ENCODE measurements at regions not wholly inside any gene's neighbourhood (a gene's known extent, or its start where the extent isn't known, plus 50 kb on each side); places are given as distances from the start of the nearest gene placed in this dataset.

DNA sequence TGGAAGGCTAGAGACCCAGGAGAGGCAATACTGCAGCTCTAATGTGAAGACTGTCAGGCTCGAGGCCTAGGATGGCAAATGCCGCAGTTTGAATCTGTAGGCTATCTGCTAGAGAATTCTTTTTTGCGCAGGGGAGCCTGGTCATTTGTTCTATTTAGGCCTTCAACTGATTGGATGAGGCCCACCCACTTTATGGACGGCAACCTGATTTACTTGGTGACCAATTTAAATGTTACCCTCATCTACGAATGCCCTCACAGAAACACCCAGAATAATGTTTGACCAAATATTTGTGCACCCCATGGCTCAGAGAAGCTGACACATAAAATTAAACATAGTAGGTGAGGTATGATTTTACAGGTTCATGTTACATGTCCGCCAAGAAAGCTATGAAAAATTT, 300.7 kb upstream of the GRM7 start:
- Histone ChIP-seq H3K4me3 (no peak overlapping the region), H3K27me3 (no peaks in the 10 kb centered on the region), H3K9me3 (no peaks in the 10 kb centered on the region), H3K4me1 (no peaks in the 10 kb centered on the region), H3K27ac (replicated peaks in 1 of 4) (no peak overlapping the region), H3K36me3 (no peaks in the 10 kb centered on the region)
- no peak for DNase-seq (ENCODE audit: extremely low spot score)
- 89% methylated on average over 6 of the region's 6 CpGs for WGBS
- intact Hi-C loops (cut with DNase I): no loop called here
- TF ChIP-seq POLR2A (IDR thresholded peaks at IDR 0.05; ENCODE audit: low read depth) (no peak), POLR2AphosphoS5 (IDR thresholded peaks at IDR 0.05) (no peak), EP300 (IDR thresholded peaks at IDR 0.05) (no peak), CTCF (IDR thresholded peaks at IDR 0.05) (no peak)

GRCh38 chr3:6567241-6567640, 293.7 kb upstream of the GRM7 start:
- Histone ChIP-seq H3K36me3 (no peaks in the 10 kb centered on the region), H3K4me3 (no peak overlapping the region), H3K27ac (replicated peaks in 1 of 4) (no peak overlapping the region), H3K9me3 (no peaks in the 10 kb centered on the region), H3K27me3 (no peaks in the 10 kb centered on the region), H3K4me1 (no peaks in the 10 kb centered on the region)
- intact Hi-C loops (cut with DNase I): no loop called here
- TF ChIP-seq CTCF (IDR thresholded peaks at IDR 0.05): no peak
- no peak for TF ChIP-seq EP300 (IDR thresholded peaks at IDR 0.05)
- TF ChIP-seq POLR2A (IDR thresholded peaks at IDR 0.05; ENCODE audit: low read depth): no peak
- no peak for TF ChIP-seq POLR2AphosphoS5 (IDR thresholded peaks at IDR 0.05)
- DNase-seq (ENCODE audit: extremely low spot score): no peak

- 74% methylated on average over 3 of the region's 3 CpGs for WGBS
- Histone ChIP-seq H3K9me3 (no peaks in the 10 kb centered on the region), H3K4me3 (no peak overlapping the region), H3K27ac (replicated peaks in 1 of 4) (no peak overlapping the region), H3K4me1 (no peaks in the 10 kb centered on the region), H3K36me3 (no peaks in the 10 kb centered on the region), H3K27me3 (no peaks in the 10 kb centered on the region)
- no peak for TF ChIP-seq POLR2AphosphoS5 (IDR thresholded peaks at IDR 0.05)
- no peak for TF ChIP-seq EP300 (IDR thresholded peaks at IDR 0.05)
- no peak for TF ChIP-seq CTCF (IDR thresholded peaks at IDR 0.05)
- TF ChIP-seq POLR2A (IDR thresholded peaks at IDR 0.05; ENCODE audit: low read depth): no peak
- intact Hi-C loops (cut with DNase I): no loop called here
- DNase-seq (ENCODE audit: extremely low spot score): no peak
Observed at GRCh38 chr3:6568999-6569493, 291.9 kb upstream of the GRM7 start.

GRCh38 chr3:6571448-6571847, 289.5 kb upstream of the GRM7 start:
- no peaks in the 10 kb centered on the region for H3K36me3 ChIP-seq
- DNase-seq (ENCODE audit: extremely low spot score): no peak
- H3K9me3 ChIP-seq: no peaks in the 10 kb centered on the region
- no peak overlapping the region for H3K27ac ChIP-seq (replicated peaks in 1 of 4)
- WGBS: 76% methylated on average over 3 of the region's 3 CpGs
- no peaks in the 10 kb centered on the region for H3K27me3 ChIP-seq
- no peak for TF ChIP-seq POLR2A (IDR thresholded peaks at IDR 0.05; ENCODE audit: low read depth)
- no peak for TF ChIP-seq EP300 (IDR thresholded peaks at IDR 0.05)
- no peak for TF ChIP-seq CTCF (IDR thresholded peaks at IDR 0.05)
- intact Hi-C loops (cut with DNase I): no loop called here
- H3K4me1 ChIP-seq: no peaks in the 10 kb centered on the region
- no peak overlapping the region for H3K4me3 ChIP-seq

DNA sequence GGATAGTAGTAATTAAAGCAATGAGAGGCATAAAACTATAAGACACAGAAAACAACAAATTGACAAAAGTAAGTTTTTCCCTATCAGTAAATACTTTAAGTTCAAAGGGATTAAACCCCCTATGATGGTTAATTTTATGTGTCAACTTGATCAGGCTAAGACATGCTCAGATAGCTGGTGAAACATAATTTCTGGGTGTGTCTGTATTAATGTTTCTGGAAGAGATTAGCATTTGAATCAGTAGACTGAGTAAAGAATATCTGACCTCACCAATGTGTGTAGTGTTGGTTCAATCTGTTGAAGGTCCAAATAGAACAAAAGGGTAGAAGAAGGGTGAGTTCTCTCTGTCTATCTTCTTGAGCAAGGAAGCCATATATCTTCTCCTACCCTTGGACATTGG, 283.3 kb upstream of the GRM7 start:
- Histone ChIP-seq H3K9me3 (no peaks in the 10 kb centered on the region), H3K4me3 (no peak overlapping the region), H3K27me3 (no peaks in the 10 kb centered on the region), H3K27ac (replicated peaks in 1 of 4) (no peak overlapping the region), H3K36me3 (no peaks in the 10 kb centered on the region), H3K4me1 (no peaks in the 10 kb centered on the region)
- intact Hi-C loops (cut with DNase I): no loop called here
- no peak for DNase-seq (ENCODE audit: extremely low spot score)
- TF ChIP-seq EP300 (IDR thresholded peaks at IDR 0.05): no peak
- TF ChIP-seq POLR2AphosphoS5 (IDR thresholded peaks at IDR 0.05): no peak
- TF ChIP-seq CTCF (IDR thresholded peaks at IDR 0.05): no peak
- no peak for TF ChIP-seq POLR2A (IDR thresholded peaks at IDR 0.05; ENCODE audit: low read depth)
